ENCODE measurements at regions not wholly inside any gene's neighbourhood (a gene's known extent, or its start where the extent isn't known, plus 50 kb on each side); places are given as distances from the start of the nearest gene placed in this dataset.

GRCh38 chr16:52296076-52296475, 250.9 kb downstream of the TOX3 start:
- Mint-ChIP-seq H3K27ac (no peak overlapping the region), H3K4me3 (no peak overlapping the region), H3K36me3 (ENCODE audit: low read depth) (peaks cover 12% of the 10 kb centered on the region; the same call in 1 of the 2 replicates), H3K27me3 (ENCODE audit: insufficient read depth) (no peaks in the 10 kb centered on the region; the same call in 1 of the 2 replicates), H3K9me3 (peaks cover 56% of the 10 kb centered on the region), H3K4me1 (ENCODE audit: low read depth) (no peaks in the 10 kb centered on the region)
- DNase-seq, result no peak
- no peak for TF ChIP-seq CTCF (IDR thresholded peaks at IDR 0.05)

GRCh38 chr16:52294660-52295059, 252.3 kb downstream of the TOX3 start:
- Mint-ChIP-seq H3K4me1 (ENCODE audit: low read depth) (no peaks in the 10 kb centered on the region), H3K4me3 (no peak overlapping the region)

GRCh38 chr16:52293204-52293603, 253.7 kb downstream of the TOX3 start:
- Mint-ChIP-seq H3K9me3 (peaks cover 53% of the 10 kb centered on the region), H3K27me3 (ENCODE audit: insufficient read depth) (no peaks in the 10 kb centered on the region; the same call in 1 of the 2 replicates), H3K4me3 (no peak overlapping the region), H3K36me3 (ENCODE audit: low read depth) (peaks cover 8% of the 10 kb centered on the region; the same call in 1 of the 2 replicates), H3K27ac (no peak overlapping the region), H3K4me1 (ENCODE audit: low read depth) (no peaks in the 10 kb centered on the region)
- no peak for TF ChIP-seq CTCF (IDR thresholded peaks at IDR 0.05)
- no peak for DNase-seq

More at GRCh38 chr16:52294660-52295059, 252.3 kb downstream of the TOX3 start:
- DNase-seq, result no peak
- Mint-ChIP-seq H3K9me3 (peaks cover 52% of the 10 kb centered on the region), H3K27me3 (ENCODE audit: insufficient read depth) (no peaks in the 10 kb centered on the region; the same call in 1 of the 2 replicates), H3K27ac (no peak overlapping the region), H3K36me3 (ENCODE audit: low read depth) (peaks cover 12% of the 10 kb centered on the region; the same call in 1 of the 2 replicates)
- TF ChIP-seq CTCF (IDR thresholded peaks at IDR 0.05), result no peak

GRCh38 chr16:52283584-52284375, 263.2 kb downstream of the TOX3 start:
- H3K27ac Mint-ChIP-seq, result no peak overlapping the region
- no peak overlapping the region for H3K4me3 Mint-ChIP-seq

GRCh38 chr16:52283018-52283417, 263.9 kb downstream of the TOX3 start:
- DNase-seq, result no peak
- no peak for TF ChIP-seq CTCF (IDR thresholded peaks at IDR 0.05)
- Mint-ChIP-seq H3K4me1 (ENCODE audit: low read depth) (no peaks in the 10 kb centered on the region), H3K27me3 (ENCODE audit: insufficient read depth) (no peaks in the 10 kb centered on the region), H3K9me3 (peaks cover 35% of the 10 kb centered on the region), H3K4me3 (no peak overlapping the region), H3K27ac (no peak overlapping the region), H3K36me3 (ENCODE audit: low read depth) (no peaks in the 10 kb centered on the region)

More at GRCh38 chr16:52283584-52284375, 263.2 kb downstream of the TOX3 start:
- Mint-ChIP-seq H3K4me1 (ENCODE audit: low read depth) (no peaks in the 10 kb centered on the region), H3K27me3 (ENCODE audit: insufficient read depth) (no peaks in the 10 kb centered on the region), H3K36me3 (ENCODE audit: low read depth) (no peaks in the 10 kb centered on the region), H3K9me3 (peaks cover 35% of the 10 kb centered on the region)
- no peak for TF ChIP-seq CTCF (IDR thresholded peaks at IDR 0.05)
- no peak for DNase-seq

Data from HFFc6 (cell line).